ENCODE measurements at regions not wholly inside any gene's neighbourhood (a gene's known extent, or its start where the extent isn't known, plus 50 kb on each side); places are given as distances from the start of the nearest gene placed in this dataset.

DNA sequence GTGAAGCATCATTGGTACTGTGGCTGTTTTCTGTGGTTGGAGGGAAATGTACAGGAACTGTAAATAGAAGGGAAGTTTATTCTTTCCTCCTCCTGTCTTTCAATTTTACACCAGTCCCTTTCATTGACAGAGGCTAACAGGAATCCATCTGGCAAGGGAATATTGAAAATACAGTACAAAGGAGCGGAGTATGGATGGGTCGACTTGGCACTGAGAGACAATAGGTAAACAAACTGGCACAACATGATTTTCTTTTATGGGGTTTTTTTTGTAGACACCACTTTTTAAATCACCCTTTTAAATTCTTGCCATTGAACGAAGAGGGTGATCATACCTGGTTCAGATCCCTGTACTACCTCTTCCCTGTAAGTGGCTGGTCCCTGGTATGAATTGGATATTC is 341.3 kb downstream of the RWDD3 start:
- H3K4me1 ChIP-seq = no peaks in the 10 kb centered on the region
- WGBS, 2 donors (ENCODE audit: low coverage in 1 of 2) = 91 to 94% methylated on average over 2 to 3 of the region's 3 CpGs
- H3K4me3 ChIP-seq = no peak overlapping the region
- no peak for ATAC-seq
- no peaks in the 10 kb centered on the region for H3K27me3 ChIP-seq
- H3K36me3 ChIP-seq = no peaks in the 10 kb centered on the region
- H3K9me3 ChIP-seq = no peaks in the 10 kb centered on the region
- H3K27ac ChIP-seq = no peak overlapping the region
- TF ChIP-seq, protein P1, sequence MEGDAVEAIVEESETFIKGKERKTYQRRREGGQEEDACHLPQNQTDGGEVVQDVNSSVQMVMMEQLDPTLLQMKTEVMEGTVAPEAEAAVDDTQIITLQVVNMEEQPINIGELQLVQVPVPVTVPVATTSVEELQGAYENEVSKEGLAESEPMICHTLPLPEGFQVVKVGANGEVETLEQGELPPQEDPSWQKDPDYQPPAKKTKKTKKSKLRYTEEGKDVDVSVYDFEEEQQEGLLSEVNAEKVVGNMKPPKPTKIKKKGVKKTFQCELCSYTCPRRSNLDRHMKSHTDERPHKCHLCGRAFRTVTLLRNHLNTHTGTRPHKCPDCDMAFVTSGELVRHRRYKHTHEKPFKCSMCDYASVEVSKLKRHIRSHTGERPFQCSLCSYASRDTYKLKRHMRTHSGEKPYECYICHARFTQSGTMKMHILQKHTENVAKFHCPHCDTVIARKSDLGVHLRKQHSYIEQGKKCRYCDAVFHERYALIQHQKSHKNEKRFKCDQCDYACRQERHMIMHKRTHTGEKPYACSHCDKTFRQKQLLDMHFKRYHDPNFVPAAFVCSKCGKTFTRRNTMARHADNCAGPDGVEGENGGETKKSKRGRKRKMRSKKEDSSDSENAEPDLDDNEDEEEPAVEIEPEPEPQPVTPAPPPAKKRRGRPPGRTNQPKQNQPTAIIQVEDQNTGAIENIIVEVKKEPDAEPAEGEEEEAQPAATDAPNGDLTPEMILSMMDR (IDR thresholded peaks at IDR 0.05) = no peak
- TF ChIP-seq POLR2A (IDR thresholded peaks at IDR 0.05) = no peak
- TF ChIP-seq EP300 (IDR thresholded peaks at IDR 0.05) = no peak

DNA sequence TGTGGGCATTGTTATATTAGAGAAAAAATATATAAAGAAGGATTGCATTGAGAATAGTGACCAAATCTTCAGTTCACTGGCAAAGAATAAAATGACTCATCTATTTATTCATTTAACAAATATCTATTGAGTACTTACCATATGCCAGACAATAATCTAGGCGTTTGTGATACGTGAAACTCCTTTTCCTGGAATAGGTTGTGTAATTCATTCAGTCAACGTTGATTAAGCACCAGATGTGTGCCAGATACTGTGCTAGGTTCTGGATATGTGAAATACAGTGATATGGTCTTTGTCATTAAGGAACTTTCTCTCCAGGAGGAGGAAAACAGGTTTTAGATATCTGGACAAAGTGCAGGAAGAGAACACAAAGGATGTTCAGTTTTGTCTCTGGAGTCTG is 344.5 kb downstream of the RWDD3 start:
- H3K27me3 ChIP-seq = no peaks in the 10 kb centered on the region
- H3K4me3 ChIP-seq = no peak overlapping the region
- 38 to 40% methylated on average over 3 of the region's 3 CpGs for WGBS, 2 donors (ENCODE audit: low coverage in 1 of 2)
- H3K4me1 ChIP-seq = no peaks in the 10 kb centered on the region
- ATAC-seq = no peak
- no peak overlapping the region for H3K27ac ChIP-seq
- H3K36me3 ChIP-seq = no peaks in the 10 kb centered on the region
- TF ChIP-seq, protein P1 (IDR thresholded peaks at IDR 0.05) = no peak
- TF ChIP-seq POLR2AphosphoS5 (IDR thresholded peaks at IDR 0.05) = no peak
- H3K9me3 ChIP-seq = no peaks in the 10 kb centered on the region

DNA sequence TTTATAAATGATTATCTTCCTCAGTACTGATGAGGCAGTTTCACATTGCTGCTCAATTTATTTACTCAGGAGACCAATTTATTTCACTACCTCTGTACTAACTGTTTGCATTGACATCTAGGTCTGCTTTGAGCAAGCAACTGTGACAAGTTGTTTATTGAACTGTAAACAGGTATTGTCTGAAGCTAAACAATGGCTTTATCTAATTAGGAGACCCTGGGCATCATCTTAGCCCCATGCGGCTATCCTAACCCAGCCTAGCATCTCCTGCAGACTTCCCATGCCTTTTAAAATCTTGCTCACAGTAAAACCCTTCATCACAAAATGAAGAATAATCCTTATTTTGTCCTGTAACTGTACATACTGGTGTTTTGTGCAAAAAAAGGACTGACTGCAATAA is 348.2 kb downstream of the RWDD3 start:
- Histone ChIP-seq H3K9me3 (no peaks in the 10 kb centered on the region), H3K27me3 (no peaks in the 10 kb centered on the region), H3K4me3 (no peak overlapping the region), H3K27ac (no peak overlapping the region), H3K4me1 (no peaks in the 10 kb centered on the region), H3K36me3 (no peaks in the 10 kb centered on the region)
- no peak for ATAC-seq
- WGBS, 2 donors (ENCODE audit: low coverage in 1 of 2) = 80 to 88% methylated on average over 1 of the region's 1 CpG
- TF ChIP-seq EP300 (IDR thresholded peaks at IDR 0.05) (no peak), POLR2A (IDR thresholded peaks at IDR 0.05) (no peak), POLR2AphosphoS5 (IDR thresholded peaks at IDR 0.05) (no peak)
- TF ChIP-seq, protein P1 (IDR thresholded peaks at IDR 0.05) = no peak

DNA sequence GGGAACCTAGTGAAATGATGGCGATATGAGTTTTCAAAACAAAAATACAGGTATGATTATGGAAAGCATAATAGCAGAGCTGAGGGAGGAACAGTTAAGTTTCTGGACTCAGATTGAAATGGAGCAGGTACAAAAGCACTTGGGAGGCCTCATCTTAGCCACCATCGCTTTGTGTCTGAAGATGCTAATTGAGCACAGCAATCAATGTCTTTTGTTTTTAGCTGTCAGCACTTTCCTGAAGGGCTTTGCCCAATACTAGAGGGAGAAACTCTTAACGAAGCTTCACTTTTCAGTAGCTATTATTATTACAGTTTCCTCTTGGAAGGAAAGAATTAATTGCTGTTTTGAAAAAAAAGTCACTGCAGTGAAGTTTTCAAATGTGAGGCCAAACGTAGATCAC is 348.7 kb downstream of the RWDD3 start:
- Histone ChIP-seq H3K9me3 (no peaks in the 10 kb centered on the region), H3K27me3 (no peaks in the 10 kb centered on the region), H3K36me3 (no peaks in the 10 kb centered on the region), H3K4me1 (no peaks in the 10 kb centered on the region), H3K27ac (no peak overlapping the region), H3K4me3 (no peak overlapping the region)
- WGBS, 2 donors (ENCODE audit: low coverage in 1 of 2) = 79 to 86% methylated on average over 4 of the region's 4 CpGs
- TF ChIP-seq POLR2A (IDR thresholded peaks at IDR 0.05) (no peak), POLR2AphosphoS5 (IDR thresholded peaks at IDR 0.05) (no peak), EP300 (IDR thresholded peaks at IDR 0.05) (no peak)
- TF ChIP-seq, protein P1 (IDR thresholded peaks at IDR 0.05) = no peak
- no peak for ATAC-seq

DNA sequence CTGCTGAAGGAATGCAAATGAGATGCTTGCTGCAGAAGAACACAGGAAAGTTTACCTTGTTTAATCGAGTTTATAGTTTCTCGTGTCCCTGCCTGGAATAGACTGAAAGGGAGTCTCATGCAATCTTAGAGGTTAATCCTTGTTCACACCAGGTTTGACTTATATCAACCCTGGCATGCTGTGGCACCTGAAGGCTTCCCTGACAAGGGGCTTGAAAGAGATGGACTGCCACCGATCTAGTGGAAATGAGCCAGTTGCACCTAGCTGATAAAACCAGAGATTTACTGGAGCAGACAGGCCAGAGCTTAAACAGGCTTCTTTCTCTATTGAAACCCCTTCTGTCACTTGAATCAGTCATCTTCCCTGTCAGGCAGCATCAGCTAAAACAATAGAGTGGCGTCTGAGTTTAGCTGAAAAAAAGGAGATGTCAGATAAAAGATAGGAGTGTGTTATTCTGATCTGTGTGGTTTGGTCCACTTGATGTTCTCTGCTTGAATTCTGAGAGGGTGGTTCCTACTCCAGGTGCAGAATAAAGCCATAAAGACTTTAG is 349.7 kb downstream of the RWDD3 start:
- TF ChIP-seq POLR2AphosphoS5 (IDR thresholded peaks at IDR 0.05) (no peak), EP300 (IDR thresholded peaks at IDR 0.05) (no peak), POLR2A (IDR thresholded peaks at IDR 0.05) (no peak)
- TF ChIP-seq, protein P1 (IDR thresholded peaks at IDR 0.05) = no peak
- Histone ChIP-seq H3K27me3 (no peaks in the 10 kb centered on the region), H3K4me3 (no peak overlapping the region), H3K4me1 (no peaks in the 10 kb centered on the region), H3K27ac (no peak overlapping the region), H3K9me3 (no peaks in the 10 kb centered on the region), H3K36me3 (no peaks in the 10 kb centered on the region)
- ATAC-seq = no peak
- WGBS, 2 donors (ENCODE audit: low coverage in 1 of 2) = 49 to 68% methylated on average over 4 of the region's 4 CpGs
